ENCODE measurements at regions not wholly inside any gene's neighbourhood (a gene's known extent, or its start where the extent isn't known, plus 50 kb on each side); places are given as distances from the start of the nearest gene placed in this dataset.

- TF ChIP-seq POLR2A (IDR thresholded peaks at IDR 0.05) (no peak), POLR2AphosphoS5 (IDR thresholded peaks at IDR 0.05) (no peak), CTCF (IDR thresholded peaks at IDR 0.05) (no peak), EP300 (IDR thresholded peaks at IDR 0.05) (no peak)
- ATAC-seq: no peak
- Histone ChIP-seq H3K27ac (no peak overlapping the region), H3K27me3 (no peaks in the 10 kb centered on the region), H3K4me1 (no peaks in the 10 kb centered on the region), H3K36me3 (no peaks in the 10 kb centered on the region), H3K4me3 (no peak overlapping the region), H3K9me3 (no peaks in the 10 kb centered on the region)
- 47 to 75% methylated on average over 3 of the region's 3 CpGs for whole genome bisulfite sequencing, 2 donors (ENCODE audit: low coverage in 1 of 2)
Measured at GRCh38 chr9:106441283-106441682, 421.7 kb upstream of the ZNF462 start.

- no peak for TF ChIP-seq POLR2AphosphoS5 (IDR thresholded peaks at IDR 0.05)
- no peak for TF ChIP-seq CTCF (IDR thresholded peaks at IDR 0.05)
- TF ChIP-seq POLR2A (IDR thresholded peaks at IDR 0.05): no peak
- TF ChIP-seq EP300 (IDR thresholded peaks at IDR 0.05): no peak
- no peak for ATAC-seq
- Histone ChIP-seq H3K27me3 (no peaks in the 10 kb centered on the region), H3K4me1 (no peaks in the 10 kb centered on the region), H3K36me3 (no peaks in the 10 kb centered on the region), H3K9me3 (no peaks in the 10 kb centered on the region), H3K4me3 (no peak overlapping the region), H3K27ac (no peak overlapping the region)
- 33 to 79% methylated on average over 1 of the region's 1 CpG for WGBS, 2 donors (ENCODE audit: low coverage in 1 of 2)
Measured at GRCh38 chr9:106443520-106443919, 419.4 kb upstream of the ZNF462 start.

GRCh38 chr9:106445107-106445506 is 417.9 kb upstream of the ZNF462 start:
- TF ChIP-seq EP300 (IDR thresholded peaks at IDR 0.05): no peak
- no peak for TF ChIP-seq POLR2AphosphoS5 (IDR thresholded peaks at IDR 0.05)
- TF ChIP-seq CTCF (IDR thresholded peaks at IDR 0.05): no peak
- no peak for TF ChIP-seq POLR2A (IDR thresholded peaks at IDR 0.05)
- no peak for ATAC-seq

GRCh38 chr9:106449336-106449927 is 413.5 kb upstream of the ZNF462 start:
- Histone ChIP-seq H3K9me3 (no peaks in the 10 kb centered on the region), H3K4me1 (no peaks in the 10 kb centered on the region), H3K4me3 (no peak overlapping the region), H3K36me3 (no peaks in the 10 kb centered on the region), H3K27ac (no peak overlapping the region), H3K27me3 (no peaks in the 10 kb centered on the region)
- WGBS, 2 donors (ENCODE audit: low coverage in 1 of 2): 54 to 74% methylated on average over 4 of the region's 4 CpGs
- TF ChIP-seq CTCF (IDR thresholded peaks at IDR 0.05) (no peak), EP300 (IDR thresholded peaks at IDR 0.05) (no peak), POLR2AphosphoS5 (IDR thresholded peaks at IDR 0.05) (no peak), POLR2A (IDR thresholded peaks at IDR 0.05) (no peak)
- ATAC-seq: no peak

More at GRCh38 chr9:106445107-106445506, 417.9 kb upstream of the ZNF462 start:
- 91% methylated on average over 5 of the region's 5 CpGs for WGBS, 2 donors (ENCODE audit: low coverage in 1 of 2)
- no peaks in the 10 kb centered on the region for H3K4me1 ChIP-seq
- no peak overlapping the region for H3K27ac ChIP-seq
- no peaks in the 10 kb centered on the region for H3K9me3 ChIP-seq
- no peak overlapping the region for H3K4me3 ChIP-seq
- H3K27me3 ChIP-seq: no peaks in the 10 kb centered on the region
- no peaks in the 10 kb centered on the region for H3K36me3 ChIP-seq

GRCh38 chr9:106450549-106450948 is 412.4 kb upstream of the ZNF462 start:
- H3K36me3 ChIP-seq: no peaks in the 10 kb centered on the region
- H3K27me3 ChIP-seq: no peaks in the 10 kb centered on the region
- ATAC-seq: no peak
- H3K9me3 ChIP-seq: no peaks in the 10 kb centered on the region
- H3K4me3 ChIP-seq: no peak overlapping the region
- no peaks in the 10 kb centered on the region for H3K4me1 ChIP-seq
- TF ChIP-seq POLR2AphosphoS5 (IDR thresholded peaks at IDR 0.05): no peak
- no peak for TF ChIP-seq EP300 (IDR thresholded peaks at IDR 0.05)
- TF ChIP-seq POLR2A (IDR thresholded peaks at IDR 0.05): no peak
- no peak for TF ChIP-seq CTCF (IDR thresholded peaks at IDR 0.05)
- no peak overlapping the region for H3K27ac ChIP-seq
